ENCODE measurements at regions not wholly inside any gene's neighbourhood (a gene's known extent, or its start where the extent isn't known, plus 50 kb on each side); places are given as distances from the start of the nearest gene placed in this dataset.
"Not testable (repeated sequence)": the region's sequence is repeated elsewhere in the genome, so short reads cannot be mapped to it uniquely, and the experiment has no call there.

DNA sequence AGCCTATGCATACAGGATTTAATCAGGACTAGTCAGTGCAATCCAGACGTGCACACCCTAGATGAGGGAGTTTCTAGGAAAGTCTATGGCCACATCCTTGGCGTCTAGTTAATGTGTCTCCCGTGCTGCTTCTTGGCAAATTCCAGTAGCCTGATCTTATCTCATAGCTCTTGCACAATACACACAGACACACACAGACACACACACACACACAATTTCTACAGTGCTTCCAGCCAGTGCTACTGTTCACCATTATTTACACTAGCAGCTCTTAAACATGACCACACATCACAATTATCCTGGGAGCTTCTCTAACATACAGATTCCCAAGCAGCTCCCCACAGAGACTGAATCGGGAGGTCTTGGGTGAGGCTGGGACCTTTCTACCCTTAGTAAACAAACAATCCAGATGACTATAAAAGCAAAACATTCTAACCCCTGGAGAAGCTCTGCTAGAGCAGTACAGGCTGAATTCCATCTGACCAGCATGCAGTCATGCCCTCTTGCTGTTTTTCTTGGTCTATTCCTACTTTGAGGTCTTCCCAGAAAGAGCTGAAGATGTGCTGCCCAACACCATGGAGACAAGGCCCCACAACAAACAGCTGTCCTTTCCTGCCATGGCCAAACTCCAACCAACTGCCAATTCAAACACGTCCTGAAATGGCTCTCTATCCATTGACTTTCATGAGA, 236.6 kb downstream of the DEPDC1B start:
- Mint-ChIP-seq H3K4me3 (ENCODE audit: unreplicated experiment) (no peak overlapping the region), H3K4me1 (ENCODE audit: insufficient read depth, unreplicated experiment) (no peaks in the 10 kb centered on the region), H3K9me3 (ENCODE audit: unreplicated experiment) (no peaks in the 10 kb centered on the region), H3K27me3 (ENCODE audit: insufficient read depth, unreplicated experiment) (peaks cover 44% of the 10 kb centered on the region), H3K36me3 (ENCODE audit: insufficient read depth, unreplicated experiment) (no peaks in the 10 kb centered on the region), H3K27ac (ENCODE audit: low read depth, unreplicated experiment) (no peak overlapping the region)
- ChIA-PET CTCF (interaction anchor here (0.6 to 1.0 kb wide), 2 partner anchors 22 to 47 kb away, joined by 3 read pairs; no protein-coding TSS in a partner anchor), POLR2A (no interaction called here)
- intact Hi-C loops (cut with micrococcal nuclease), result no loop called here
- no TSS peak for BruUV-seq (replicated peaks)
- TF ChIP-seq, protein P1, sequence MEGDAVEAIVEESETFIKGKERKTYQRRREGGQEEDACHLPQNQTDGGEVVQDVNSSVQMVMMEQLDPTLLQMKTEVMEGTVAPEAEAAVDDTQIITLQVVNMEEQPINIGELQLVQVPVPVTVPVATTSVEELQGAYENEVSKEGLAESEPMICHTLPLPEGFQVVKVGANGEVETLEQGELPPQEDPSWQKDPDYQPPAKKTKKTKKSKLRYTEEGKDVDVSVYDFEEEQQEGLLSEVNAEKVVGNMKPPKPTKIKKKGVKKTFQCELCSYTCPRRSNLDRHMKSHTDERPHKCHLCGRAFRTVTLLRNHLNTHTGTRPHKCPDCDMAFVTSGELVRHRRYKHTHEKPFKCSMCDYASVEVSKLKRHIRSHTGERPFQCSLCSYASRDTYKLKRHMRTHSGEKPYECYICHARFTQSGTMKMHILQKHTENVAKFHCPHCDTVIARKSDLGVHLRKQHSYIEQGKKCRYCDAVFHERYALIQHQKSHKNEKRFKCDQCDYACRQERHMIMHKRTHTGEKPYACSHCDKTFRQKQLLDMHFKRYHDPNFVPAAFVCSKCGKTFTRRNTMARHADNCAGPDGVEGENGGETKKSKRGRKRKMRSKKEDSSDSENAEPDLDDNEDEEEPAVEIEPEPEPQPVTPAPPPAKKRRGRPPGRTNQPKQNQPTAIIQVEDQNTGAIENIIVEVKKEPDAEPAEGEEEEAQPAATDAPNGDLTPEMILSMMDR (IDR thresholded peaks at IDR 0.05; ENCODE audit: unreplicated experiment), result no peak
- peak; percentile 3 for DNase-seq (ENCODE audit: unreplicated experiment)

DNA sequence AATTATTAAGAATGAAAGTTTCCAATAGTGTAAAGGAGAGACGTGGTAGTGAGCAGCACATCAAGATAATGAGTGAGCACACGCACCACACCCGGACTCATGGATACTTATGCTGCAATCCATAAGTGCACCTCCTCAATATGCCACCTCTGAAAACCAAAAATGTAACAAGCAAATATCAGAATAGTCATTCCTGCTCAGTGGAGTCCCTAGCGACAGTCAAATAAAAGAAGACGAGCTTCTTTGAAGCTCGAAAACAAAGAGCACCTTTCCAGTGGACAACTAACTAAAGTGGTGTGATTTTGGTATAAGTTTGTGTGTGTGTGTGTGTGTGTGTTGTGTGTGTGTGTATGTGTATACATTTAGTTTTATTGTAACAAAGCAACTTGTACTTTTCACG, 241.3 kb downstream of the DEPDC1B start:
- H3K4me1 Mint-ChIP-seq (ENCODE audit: insufficient read depth, unreplicated experiment), result no peaks in the 10 kb centered on the region
- H3K27ac Mint-ChIP-seq (ENCODE audit: low read depth, unreplicated experiment), result no peak overlapping the region
- BruUV-seq (replicated peaks), result no TSS peak
- peaks cover 6% of the 10 kb centered on the region for H3K9me3 Mint-ChIP-seq (ENCODE audit: unreplicated experiment)
- TF ChIP-seq, protein P1 (IDR thresholded peaks at IDR 0.05; ENCODE audit: unreplicated experiment), result no peak
- CTCF ChIA-PET, result no interaction called here
- DNase-seq (ENCODE audit: unreplicated experiment), result no peak
- intact Hi-C loops (cut with micrococcal nuclease), result no loop called here
- H3K4me3 Mint-ChIP-seq (ENCODE audit: unreplicated experiment), result no peak overlapping the region
- H3K36me3 Mint-ChIP-seq (ENCODE audit: insufficient read depth, unreplicated experiment), result no peaks in the 10 kb centered on the region
- H3K27me3 Mint-ChIP-seq (ENCODE audit: insufficient read depth, unreplicated experiment), result peaks cover 33% of the 10 kb centered on the region
- POLR2A ChIA-PET, result no interaction called here

DNA sequence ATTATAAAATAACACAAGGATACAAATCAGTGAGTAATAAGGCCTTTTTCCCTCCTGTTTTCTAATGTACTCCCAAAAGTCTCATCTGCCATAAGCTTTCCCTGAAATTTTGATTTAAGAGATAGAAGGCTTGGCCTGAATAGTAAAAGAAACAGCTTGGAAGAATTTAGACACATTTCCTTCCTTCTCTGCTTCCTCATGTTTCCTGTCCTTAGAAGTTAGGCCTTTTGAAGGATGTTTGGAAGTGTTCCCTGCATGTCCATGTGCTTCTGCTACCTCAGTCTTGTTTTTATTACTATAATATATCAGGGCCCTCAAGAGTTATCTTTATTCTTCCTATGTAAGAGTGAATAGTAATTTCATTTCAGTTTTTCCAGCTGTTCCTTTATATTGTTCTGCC, 242.7 kb downstream of the DEPDC1B start:
- TF ChIP-seq, protein P1 (IDR thresholded peaks at IDR 0.05; ENCODE audit: unreplicated experiment), result no peak
- CTCF ChIA-PET, result interaction anchor here (1.4 kb wide), 1 partner anchor 647 kb away, joined by 4 read pairs; no protein-coding TSS in a partner anchor
- BruUV-seq (replicated peaks), result no TSS peak
- intact Hi-C loops (cut with micrococcal nuclease), result no loop called here
- H3K27ac Mint-ChIP-seq (ENCODE audit: low read depth, unreplicated experiment), result no peak overlapping the region
- H3K4me1 Mint-ChIP-seq (ENCODE audit: insufficient read depth, unreplicated experiment), result no peaks in the 10 kb centered on the region
- H3K4me3 Mint-ChIP-seq (ENCODE audit: unreplicated experiment), result no peak overlapping the region
- no peak for DNase-seq (ENCODE audit: unreplicated experiment)
- H3K27me3 Mint-ChIP-seq (ENCODE audit: insufficient read depth, unreplicated experiment), result peaks cover 39% of the 10 kb centered on the region
- no peaks in the 10 kb centered on the region for H3K36me3 Mint-ChIP-seq (ENCODE audit: insufficient read depth, unreplicated experiment)
- POLR2A ChIA-PET, result no interaction called here
- peaks cover 6% of the 10 kb centered on the region for H3K9me3 Mint-ChIP-seq (ENCODE audit: unreplicated experiment)

DNA sequence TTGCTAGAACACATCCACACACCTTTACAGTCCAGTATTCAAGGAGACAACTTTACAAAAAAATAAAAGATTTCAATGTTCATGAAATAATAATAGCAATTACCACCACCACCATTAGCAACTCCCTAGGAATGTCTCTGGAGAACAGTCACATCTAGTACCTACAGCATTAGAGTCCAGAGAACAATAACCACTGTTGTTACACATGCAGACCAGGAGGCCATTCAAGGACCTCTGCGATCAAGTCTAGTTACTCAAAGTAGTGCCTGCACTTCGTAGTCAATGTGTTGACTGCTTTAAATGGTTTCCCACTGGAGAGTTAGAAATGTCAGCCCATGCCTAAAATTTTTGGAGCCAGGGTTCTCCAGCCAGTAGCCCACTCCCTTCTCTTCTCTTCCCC, 244.4 kb downstream of the DEPDC1B start:
- Mint-ChIP-seq H3K9me3 (ENCODE audit: unreplicated experiment) (peaks cover 6% of the 10 kb centered on the region), H3K27ac (ENCODE audit: low read depth, unreplicated experiment) (no peak overlapping the region), H3K4me1 (ENCODE audit: insufficient read depth, unreplicated experiment) (no peaks in the 10 kb centered on the region), H3K27me3 (ENCODE audit: insufficient read depth, unreplicated experiment) (peaks cover 37% of the 10 kb centered on the region), H3K36me3 (ENCODE audit: insufficient read depth, unreplicated experiment) (no peaks in the 10 kb centered on the region), H3K4me3 (ENCODE audit: unreplicated experiment) (no peak overlapping the region)
- ChIA-PET CTCF (no interaction called here), POLR2A (no interaction called here)
- intact Hi-C loops (cut with micrococcal nuclease), result no loop called here
- no peak for DNase-seq (ENCODE audit: unreplicated experiment)
- no TSS peak for BruUV-seq (replicated peaks)
- TF ChIP-seq, protein P1 (IDR thresholded peaks at IDR 0.05; ENCODE audit: unreplicated experiment), result no peak

DNA sequence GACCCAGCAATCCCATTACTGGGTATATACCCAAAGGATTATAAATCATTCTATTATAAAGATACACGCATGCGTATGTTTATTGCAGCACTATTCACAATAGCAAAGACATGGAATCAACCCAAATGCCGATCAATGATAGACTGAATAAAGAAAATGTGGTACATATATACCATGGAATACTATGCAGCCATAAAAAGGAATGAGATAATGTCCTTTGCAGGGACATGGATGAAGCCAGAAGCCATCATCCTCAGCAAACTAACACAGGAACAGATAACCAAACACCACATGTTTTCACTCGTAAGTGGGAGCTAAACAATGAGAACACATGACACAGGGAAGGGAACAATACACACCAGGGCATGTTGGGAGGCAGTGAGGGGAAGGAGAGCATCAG, 245.7 kb downstream of the DEPDC1B start:
- DNase-seq (ENCODE audit: unreplicated experiment); H3K27ac Mint-ChIP-seq (ENCODE audit: low read depth, unreplicated experiment); H3K4me3 Mint-ChIP-seq (ENCODE audit: unreplicated experiment); BruUV-seq (replicated peaks); H3K4me1 Mint-ChIP-seq (ENCODE audit: insufficient read depth, unreplicated experiment); H3K9me3 Mint-ChIP-seq (ENCODE audit: unreplicated experiment); H3K36me3 Mint-ChIP-seq (ENCODE audit: insufficient read depth, unreplicated experiment); POLR2A ChIA-PET; intact Hi-C loops (cut with micrococcal nuclease): not testable (repeated sequence)
- H3K27me3 Mint-ChIP-seq (ENCODE audit: insufficient read depth, unreplicated experiment), result peaks cover 24% of the 10 kb centered on the region
- CTCF ChIA-PET, result interaction anchor here (0.6 to 1.1 kb wide), 2 partner anchors 195 to 453 kb away, joined by 4 read pairs; no protein-coding TSS in a partner anchor

Data from MCF 10A (cell line).